AG04450 (cell line): ENCODE measurements at regions not wholly inside any gene's neighbourhood (a gene's known extent, or its start where the extent isn't known, plus 50 kb on each side); places are given as distances from the start of the nearest gene placed in this dataset.

Experiments
- CTCF ChIA-PET: fragments of 300-600, 350-600 bp; formaldehyde crosslinking; extraction: SDS; loops from one replicate; lab custom pipeline; 2022; ENCODE audit warnings: antibody characterized with exemption, inconsistent platforms; lab: Charles Lee
- POLR2A ChIA-PET: fragments of 350-600 bp; formaldehyde crosslinking; extraction: SDS; loops from one replicate; lab custom pipeline; 2021; ENCODE audit warnings: antibody characterized with exemption, inconsistent platforms; lab: Yijun Ruan, JAX
- DNase-seq: peaks from one replicate; pipeline ENCODE4 v3.0.0-alpha.2; 2011; ENCODE audit warnings: low read depth, low spot score
- H3K27ac ChIP-seq: one replicate; pipeline ENCODE4 v1.5.1; 2012; ENCODE audit warnings: low read depth, low read length, control low read depth
- H3K27me3 ChIP-seq: one replicate; pipeline ENCODE4 v1.6.0; 2012; ENCODE audit warnings: low read length; ENCODE audit not compliant: control insufficient read depth, insufficient read depth
- H3K4me3 ChIP-seq: 2 replicates; pipeline ENCODE4 v1.5.1; 2011; ENCODE audit warnings: mild to moderate bottlenecking, low read depth, low read length, control low read depth
- H3K9me3 ChIP-seq: 2 replicates; pipeline ENCODE4 v1.5.1; 2012; ENCODE audit warnings: low read length; ENCODE audit not compliant: control insufficient read depth, insufficient read depth
- CTCF ChIP-seq: IDR thresholded peaks from 2 replicates; pipeline ENCODE4 v1.5.1; 2011; ENCODE audit warnings: low read depth, low read length, control low read depth, inconsistent platforms

- no peak for DNase-seq
- peak; percentile 59 for TF ChIP-seq CTCF
- POLR2A ChIA-PET: no interaction called here
- no peak overlapping the region for H3K27ac ChIP-seq
- no peak overlapping the region for H3K4me3 ChIP-seq
- CTCF ChIA-PET: interaction anchor here (0.6 to 0.8 kb wide), 3 partner anchors 10 to 528 kb away, joined by 3 to 4 read pairs (median 3); no protein-coding TSS in a partner anchor
- H3K9me3 ChIP-seq: no peaks in the 10 kb centered on the region
- no peaks in the 10 kb centered on the region for H3K27me3 ChIP-seq
Measured at GRCh38 chr14:45426685-45427282, 173.8 kb upstream of the MIS18BP1 start.

- ChIA-PET CTCF (interaction anchor here (0.6 to 1.0 kb wide), 2 partner anchors 19 to 82 kb away, joined by 3 to 4 read pairs; no protein-coding TSS in a partner anchor), POLR2A (no interaction called here)
- TF ChIP-seq CTCF: no peak
- Histone ChIP-seq H3K9me3 (peaks cover 11% of the 10 kb centered on the region), H3K27me3 (no peaks in the 10 kb centered on the region), H3K27ac (no peak overlapping the region), H3K4me3 (no peak overlapping the region)
- no peak for DNase-seq
Measured at GRCh38 chr14:45406942-45407341, 153.9 kb upstream of the MIS18BP1 start.

- POLR2A ChIA-PET: no interaction called here
- no peak overlapping the region for H3K4me3 ChIP-seq
Measured at GRCh38 chr14:45400950-45401640, 148.1 kb upstream of the MIS18BP1 start.

GRCh38 chr14:45400509-45400908 lies 147.5 kb upstream of the MIS18BP1 start:
- Histone ChIP-seq H3K27ac (no peak overlapping the region), H3K9me3 (peaks cover 4% of the 10 kb centered on the region; the same call in 1 of the 2 replicates), H3K27me3 (no peaks in the 10 kb centered on the region), H3K4me3 (no peak overlapping the region)
- no peak for TF ChIP-seq CTCF
- DNase-seq: no peak
- ChIA-PET CTCF (no interaction called here), POLR2A (no interaction called here)

More at GRCh38 chr14:45400950-45401640, 148.1 kb upstream of the MIS18BP1 start:
- H3K27ac ChIP-seq: no peak overlapping the region
- CTCF ChIA-PET: no interaction called here
- no peak for TF ChIP-seq CTCF
- DNase-seq: no peak
- H3K27me3 ChIP-seq: no peaks in the 10 kb centered on the region
- peaks cover 4% of the 10 kb centered on the region; the same call in 1 of the 2 replicates for H3K9me3 ChIP-seq

- CTCF ChIA-PET: no interaction called here
- H3K9me3 ChIP-seq: peaks cover 7% of the 10 kb centered on the region; the same call in 1 of the 2 replicates
- H3K27ac ChIP-seq: no peak overlapping the region
- TF ChIP-seq CTCF: no peak
- POLR2A ChIA-PET: no interaction called here
- H3K27me3 ChIP-seq: no peaks in the 10 kb centered on the region
- no peak for DNase-seq
- H3K4me3 ChIP-seq: no peak overlapping the region
Measured at GRCh38 chr14:45381091-45381490, 128.1 kb upstream of the MIS18BP1 start.
